PC-9 (cell line): ENCODE measurements at regions not wholly inside any gene's neighbourhood (a gene's known extent, or its start where the extent isn't known, plus 50 kb on each side); places are given as distances from the start of the nearest gene placed in this dataset.

Experiments used
- BruUV-seq: library from RNA; stranded (reverse); fragments of 400-500 nt; replicated peaks from 2 replicates; lab custom pipeline; 2021; lab: Mats Ljungman, UMichigan
- CTCF ChIA-PET: fragments of 300-600 bp; sonication (Branson Sonifier 250); formaldehyde crosslinking; loops from one replicate; lab custom pipeline; 2022; ENCODE audit warnings: antibody characterized with exemption; lab: Charles Lee
- POLR2A ChIA-PET: fragments of 300-600 bp; sonication (Branson Sonifier 250); formaldehyde crosslinking; loops from one replicate; lab custom pipeline; 2022; ENCODE audit warnings: antibody characterized with exemption; ENCODE audit not compliant: unreplicated experiment; lab: Charles Lee
- DNase-seq, 2 experiments: peaks; one replicate each; pipeline versions ENCODE4 v3.0.0 to v3.0.0-alpha.2; 2015 to 2022; ENCODE audit warnings: mixed read lengths in 1 of 2
- H2AFZ ChIP-seq: fragments of 200-600 bp; sonication (generic); 2 replicates; pipeline ENCODE4 v1.8.1; 2017; ENCODE audit warnings: antibody characterized with exemption
- H3F3A ChIP-seq: fragments of 200-600 bp; sonication (generic); 2 replicates; pipeline ENCODE4 v1.8.1; 2017; ENCODE audit warnings: antibody characterized with exemption, mild to moderate bottlenecking, low read depth; ENCODE audit not compliant: insufficient read depth
- H3K27ac ChIP-seq: fragments of 200-600 bp; sonication (generic); 2 replicates; pipeline ENCODE4 v1.6.1; 2016; ENCODE audit warnings: mixed run types
- H3K27me3 ChIP-seq: fragments of 200-600 bp; sonication (generic); 2 replicates; pipeline ENCODE4 v1.6.1; 2016; ENCODE audit warnings: low read depth, mixed run types; ENCODE audit not compliant: insufficient read depth
- H3K36me3 ChIP-seq: fragments of 200-600 bp; sonication (generic); 2 replicates; pipeline ENCODE4 v1.6.1; 2016; ENCODE audit warnings: low read depth, mixed run types
- H3K4me1 ChIP-seq: fragments of 200-600 bp; sonication (generic); replicated peaks from 2 replicates; pipeline ENCODE4 v1.6.1; 2016; ENCODE audit warnings: mixed run types; ENCODE audit not compliant: insufficient read depth
- H3K4me2 ChIP-seq: fragments of 200-600 bp; sonication (generic); 2 replicates; pipeline ENCODE4 v1.6.1; 2017; ENCODE audit warnings: mixed run types
- H3K4me3 ChIP-seq: fragments of 200-600 bp; sonication (generic); 2 replicates; pipeline ENCODE4 v1.6.1; 2016; ENCODE audit warnings: mixed run types
- H3K79me2 ChIP-seq: fragments of 200-600 bp; sonication (generic); 2 replicates; pipeline ENCODE4 v1.6.1; 2017; ENCODE audit warnings: low read depth, mixed run types
- H3K9me2 ChIP-seq: fragments of 200-600 bp; sonication (generic); 2 replicates; pipeline ENCODE4 v1.8.1; 2017; ENCODE audit warnings: mild to moderate bottlenecking; ENCODE audit not compliant: insufficient read depth
- H3K9me3 ChIP-seq: fragments of 200-600 bp; sonication (generic); 2 replicates; pipeline ENCODE4 v1.8.1; 2016; ENCODE audit warnings: low read depth; ENCODE audit not compliant: insufficient read depth
- H4K20me1 ChIP-seq: fragments of 200-600 bp; sonication (generic); 2 replicates; pipeline ENCODE4 v1.8.1; 2017; ENCODE audit not compliant: insufficient read depth
- EZH2 ChIP-seq: fragments of 200-600 bp; sonication (generic); IDR thresholded peaks from 2 replicates; pipeline ENCODE4 v1.8.0; 2017; ENCODE audit warnings: antibody characterized with exemption, low read depth
- intact Hi-C: fragments of 100-400 bp; cut with micrococcal nuclease; formaldehyde crosslinking; loops from one replicate; pipeline ENCODE4 v1.10.0; 2022; ENCODE audit not compliant: unreplicated experiment
- TF ChIP-seq, protein P1 (sequence below): fragments of 200-600 bp; sonication (generic); conservative IDR thresholded peaks from 2 replicates; pipeline ENCODE4 v1.6.1; 2017; ENCODE audit warnings: mixed run types, antibody characterized with exemption, mild to moderate bottlenecking, moderate library complexity

DNA sequence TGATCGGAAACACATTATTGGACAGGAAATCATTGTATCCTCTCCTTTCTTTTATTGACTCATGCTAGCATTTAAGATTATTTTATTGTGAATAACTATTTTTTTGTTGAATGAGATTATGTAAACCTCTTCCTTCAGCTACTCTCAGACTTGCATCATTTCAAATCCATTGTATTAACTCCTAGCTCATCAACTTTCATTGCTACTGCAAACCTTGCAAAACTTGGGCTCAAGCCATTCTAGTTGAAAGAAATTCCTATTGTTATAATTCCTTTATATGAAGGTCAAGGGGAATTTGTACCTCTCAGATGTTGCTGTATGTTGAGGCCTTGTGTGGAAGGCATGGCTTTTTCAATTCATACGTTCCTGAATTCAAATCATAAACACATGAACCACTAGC is 1764.6 kb downstream of the SUCLG1 start:
- Histone ChIP-seq H2AFZ (no peak overlapping the region), H3K36me3 (no peaks in the 10 kb centered on the region), H3K27ac (no peak overlapping the region), H3K79me2 (no peaks in the 10 kb centered on the region), H3K4me2 (no peak overlapping the region), H3K27me3 (no peaks in the 10 kb centered on the region), H3K9me2 (no peaks in the 10 kb centered on the region), H3K4me3 (no peak overlapping the region), H3K9me3 (no peaks in the 10 kb centered on the region), H3F3A (no peaks in the 10 kb centered on the region), H4K20me1 (no peaks in the 10 kb centered on the region), H3K4me1 (no peaks in the 10 kb centered on the region)
- BruUV-seq = no TSS peak
- ChIA-PET CTCF (no interaction called here), POLR2A (no interaction called here)
- TF ChIP-seq, protein P1, sequence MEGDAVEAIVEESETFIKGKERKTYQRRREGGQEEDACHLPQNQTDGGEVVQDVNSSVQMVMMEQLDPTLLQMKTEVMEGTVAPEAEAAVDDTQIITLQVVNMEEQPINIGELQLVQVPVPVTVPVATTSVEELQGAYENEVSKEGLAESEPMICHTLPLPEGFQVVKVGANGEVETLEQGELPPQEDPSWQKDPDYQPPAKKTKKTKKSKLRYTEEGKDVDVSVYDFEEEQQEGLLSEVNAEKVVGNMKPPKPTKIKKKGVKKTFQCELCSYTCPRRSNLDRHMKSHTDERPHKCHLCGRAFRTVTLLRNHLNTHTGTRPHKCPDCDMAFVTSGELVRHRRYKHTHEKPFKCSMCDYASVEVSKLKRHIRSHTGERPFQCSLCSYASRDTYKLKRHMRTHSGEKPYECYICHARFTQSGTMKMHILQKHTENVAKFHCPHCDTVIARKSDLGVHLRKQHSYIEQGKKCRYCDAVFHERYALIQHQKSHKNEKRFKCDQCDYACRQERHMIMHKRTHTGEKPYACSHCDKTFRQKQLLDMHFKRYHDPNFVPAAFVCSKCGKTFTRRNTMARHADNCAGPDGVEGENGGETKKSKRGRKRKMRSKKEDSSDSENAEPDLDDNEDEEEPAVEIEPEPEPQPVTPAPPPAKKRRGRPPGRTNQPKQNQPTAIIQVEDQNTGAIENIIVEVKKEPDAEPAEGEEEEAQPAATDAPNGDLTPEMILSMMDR = no peak
- no peak for TF ChIP-seq EZH2
- no peak for DNase-seq
- intact Hi-C loops = no loop called here

DNA sequence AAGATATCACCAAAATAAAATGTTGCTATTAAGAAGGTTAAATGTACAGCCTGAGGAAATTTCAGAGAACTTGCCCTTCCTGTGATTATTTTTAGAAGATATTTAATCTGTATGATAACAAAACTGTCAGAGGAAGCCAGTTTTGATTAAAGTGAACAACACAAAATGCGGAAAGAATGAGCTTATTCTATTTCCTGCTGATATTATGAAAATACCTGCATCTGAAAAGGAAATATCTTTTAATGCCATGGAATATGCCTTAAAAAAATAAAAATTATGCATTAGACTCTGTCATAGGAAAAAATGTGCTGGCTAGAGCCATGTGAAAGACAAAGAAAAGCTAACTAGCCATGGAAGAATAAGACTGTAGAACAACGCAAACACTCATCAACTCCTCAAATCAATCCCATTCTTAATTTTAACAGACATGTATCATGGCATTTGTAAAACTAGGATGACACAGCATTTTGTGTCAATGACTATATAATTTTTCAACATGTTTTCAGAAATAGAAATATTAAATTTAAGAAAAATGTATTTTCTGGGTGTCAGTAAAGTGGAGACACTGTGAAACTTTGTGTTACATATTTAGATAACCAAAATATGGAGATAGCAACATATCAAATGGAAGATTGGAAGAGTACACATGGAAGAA is 1768.2 kb downstream of the SUCLG1 start:
- no peak overlapping the region for H3K27ac ChIP-seq
- no peaks in the 10 kb centered on the region for H3F3A ChIP-seq
- DNase-seq = no peak
- ChIA-PET POLR2A (no interaction called here), CTCF (no interaction called here)
- no peaks in the 10 kb centered on the region for H3K27me3 ChIP-seq
- no peak overlapping the region for H3K4me3 ChIP-seq
- no peaks in the 10 kb centered on the region for H3K36me3 ChIP-seq
- H3K9me3 ChIP-seq = no peaks in the 10 kb centered on the region
- H4K20me1 ChIP-seq = no peaks in the 10 kb centered on the region
- no peak overlapping the region for H2AFZ ChIP-seq
- BruUV-seq = no TSS peak
- H3K79me2 ChIP-seq = no peaks in the 10 kb centered on the region
- TF ChIP-seq, protein P1 = no peak
- no peak for TF ChIP-seq EZH2
- no peaks in the 10 kb centered on the region for H3K4me1 ChIP-seq
- H3K4me2 ChIP-seq = no peak overlapping the region
- intact Hi-C loops = no loop called here
- H3K9me2 ChIP-seq = no peaks in the 10 kb centered on the region

DNA sequence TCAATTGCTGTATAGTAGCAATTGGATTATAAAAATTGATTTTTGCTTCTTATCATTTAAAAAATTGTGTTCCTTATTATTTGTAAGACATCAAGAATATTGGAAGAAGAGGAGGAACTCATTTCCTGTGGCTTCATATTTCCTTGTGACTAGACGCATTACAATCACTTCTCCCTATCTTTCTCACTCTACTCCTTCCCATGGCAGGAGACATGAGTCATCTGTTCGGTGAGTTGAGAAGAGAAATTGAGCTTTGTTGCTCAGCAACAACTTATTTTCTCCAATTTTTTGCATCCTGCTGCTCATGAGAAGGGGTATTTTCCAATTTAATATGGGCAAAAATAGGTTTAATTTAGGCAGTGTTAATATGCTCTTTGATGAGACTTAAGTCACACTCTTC is 1783.9 kb downstream of the SUCLG1 start:
- CTCF ChIA-PET = no interaction called here
- no peaks in the 10 kb centered on the region for H3K36me3 ChIP-seq
- BruUV-seq = no TSS peak

More for the DNA sequence above, 1783.9 kb downstream of the SUCLG1 start:
- H3K4me2 ChIP-seq = no peak overlapping the region
- no peaks in the 10 kb centered on the region for H3K4me1 ChIP-seq
- no peaks in the 10 kb centered on the region for H3K9me2 ChIP-seq
- H3K4me3 ChIP-seq = no peak overlapping the region
- H3K79me2 ChIP-seq = no peaks in the 10 kb centered on the region
- no peaks in the 10 kb centered on the region for H3K9me3 ChIP-seq
- H4K20me1 ChIP-seq = no peaks in the 10 kb centered on the region
- H3F3A ChIP-seq = no peaks in the 10 kb centered on the region
- no peak for DNase-seq
- H3K27ac ChIP-seq = no peak overlapping the region
- TF ChIP-seq EZH2 = no peak
- TF ChIP-seq, protein P1 = no peak
- no peaks in the 10 kb centered on the region for H3K27me3 ChIP-seq
- H2AFZ ChIP-seq = no peak overlapping the region
- intact Hi-C loops = no loop called here
- POLR2A ChIA-PET = no interaction called here
